ENCODE measurements at regions not wholly inside any gene's neighbourhood (a gene's known extent, or its start where the extent isn't known, plus 50 kb on each side); places are given as distances from the start of the nearest gene placed in this dataset.

GRCh38 chr18:34972765-34973414, 68.3 kb upstream of the MAPRE2 start:
- no peak for DNase-seq
- no peak overlapping the region for H3K4me3 ChIP-seq
- H3K9me3 ChIP-seq = no peaks in the 10 kb centered on the region
- intact Hi-C loops (cut with DNase I) = no loop called here
- no peaks in the 10 kb centered on the region for H3K36me3 ChIP-seq
- no peak for TF ChIP-seq CTCF (IDR thresholded peaks at IDR 0.05)
- H3K27me3 ChIP-seq = no peaks in the 10 kb centered on the region
- H3K27ac ChIP-seq = no peak overlapping the region
- no peaks in the 10 kb centered on the region for H3K4me1 ChIP-seq
- H3K9ac ChIP-seq (ENCODE audit: low read depth in 2 of 2, low read length in 2 of 2) = no peak overlapping the region

GRCh38 chr18:34976123-34976522, 65.1 kb upstream of the MAPRE2 start:
- Histone ChIP-seq H3K27me3 (no peaks in the 10 kb centered on the region), H3K4me1 (no peaks in the 10 kb centered on the region), H3K4me3 (peak overlapping the region; percentile 70), H3K9ac (ENCODE audit: low read depth in 2 of 2, low read length in 2 of 2) (peak overlapping the region in 1 of 2 donors; percentile 55), H3K27ac (no peak overlapping the region), H3K9me3 (no peaks in the 10 kb centered on the region), H3K36me3 (no peaks in the 10 kb centered on the region)
- DNase-seq = peak; percentile 24
- intact Hi-C loops (cut with DNase I) = no loop called here
- TF ChIP-seq CTCF (IDR thresholded peaks at IDR 0.05) = no peak

- TF ChIP-seq CTCF (IDR thresholded peaks at IDR 0.05) = no peak
- no peaks in the 10 kb centered on the region for H3K4me1 ChIP-seq
- no peaks in the 10 kb centered on the region for H3K36me3 ChIP-seq
- intact Hi-C loops (cut with DNase I) = no loop called here
- H3K27ac ChIP-seq = peak overlapping the region; percentile 85
- H3K9me3 ChIP-seq = no peaks in the 10 kb centered on the region
- no peak for DNase-seq
- H3K9ac ChIP-seq (ENCODE audit: low read depth in 2 of 2, low read length in 2 of 2) = peak overlapping the region; percentile 55 to 77
- peak overlapping the region; percentile 70 for H3K4me3 ChIP-seq
- H3K27me3 ChIP-seq = no peaks in the 10 kb centered on the region
Observed at GRCh38 chr18:34976534-34976898, 64.7 kb upstream of the MAPRE2 start.

- intact Hi-C loops (cut with DNase I) = no loop called here
- peak overlapping the region; percentile 85 for H3K27ac ChIP-seq
- no peak for TF ChIP-seq CTCF (IDR thresholded peaks at IDR 0.05)
- no peaks in the 10 kb centered on the region for H3K27me3 ChIP-seq
- no peaks in the 10 kb centered on the region for H3K9me3 ChIP-seq
- peak overlapping the region; percentile 70 for H3K4me3 ChIP-seq
- peak overlapping the region; percentile 77 to 81 for H3K9ac ChIP-seq (ENCODE audit: low read depth in 2 of 2, low read length in 2 of 2)
- no peaks in the 10 kb centered on the region for H3K36me3 ChIP-seq
- no peaks in the 10 kb centered on the region for H3K4me1 ChIP-seq
- DNase-seq = peak; percentile 95
Observed at GRCh38 chr18:34976899-34977837, 64.0 kb upstream of the MAPRE2 start.

GRCh38 chr18:34977838-34978532, 63.2 kb upstream of the MAPRE2 start:
- DNase-seq = peak; percentile 82
- peak overlapping the region; percentile 77 to 81 for H3K9ac ChIP-seq (ENCODE audit: low read depth in 2 of 2, low read length in 2 of 2)
- peak overlapping the region; percentile 70 for H3K4me3 ChIP-seq
- no peaks in the 10 kb centered on the region for H3K36me3 ChIP-seq
- no peaks in the 10 kb centered on the region for H3K9me3 ChIP-seq
- intact Hi-C loops (cut with DNase I) = no loop called here
- no peaks in the 10 kb centered on the region for H3K27me3 ChIP-seq
- peak overlapping the region; percentile 85 for H3K27ac ChIP-seq
- H3K4me1 ChIP-seq = no peaks in the 10 kb centered on the region
- no peak for TF ChIP-seq CTCF (IDR thresholded peaks at IDR 0.05)

Measured in colonic mucosa (tissue), 4 donors.